ENCODE measurements at regions not wholly inside any gene's neighbourhood (a gene's known extent, or its start where the extent isn't known, plus 50 kb on each side); places are given as distances from the start of the nearest gene placed in this dataset.

GRCh38 chr20:39640147-39640546 is 678.0 kb downstream of the DHX35 start:
- TF ChIP-seq EZH2 (IDR thresholded peaks at IDR 0.05; ENCODE audit: borderline replicate concordance), result no peak
- TF ChIP-seq, protein P1, sequence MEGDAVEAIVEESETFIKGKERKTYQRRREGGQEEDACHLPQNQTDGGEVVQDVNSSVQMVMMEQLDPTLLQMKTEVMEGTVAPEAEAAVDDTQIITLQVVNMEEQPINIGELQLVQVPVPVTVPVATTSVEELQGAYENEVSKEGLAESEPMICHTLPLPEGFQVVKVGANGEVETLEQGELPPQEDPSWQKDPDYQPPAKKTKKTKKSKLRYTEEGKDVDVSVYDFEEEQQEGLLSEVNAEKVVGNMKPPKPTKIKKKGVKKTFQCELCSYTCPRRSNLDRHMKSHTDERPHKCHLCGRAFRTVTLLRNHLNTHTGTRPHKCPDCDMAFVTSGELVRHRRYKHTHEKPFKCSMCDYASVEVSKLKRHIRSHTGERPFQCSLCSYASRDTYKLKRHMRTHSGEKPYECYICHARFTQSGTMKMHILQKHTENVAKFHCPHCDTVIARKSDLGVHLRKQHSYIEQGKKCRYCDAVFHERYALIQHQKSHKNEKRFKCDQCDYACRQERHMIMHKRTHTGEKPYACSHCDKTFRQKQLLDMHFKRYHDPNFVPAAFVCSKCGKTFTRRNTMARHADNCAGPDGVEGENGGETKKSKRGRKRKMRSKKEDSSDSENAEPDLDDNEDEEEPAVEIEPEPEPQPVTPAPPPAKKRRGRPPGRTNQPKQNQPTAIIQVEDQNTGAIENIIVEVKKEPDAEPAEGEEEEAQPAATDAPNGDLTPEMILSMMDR (IDR thresholded peaks at IDR 0.05; ENCODE audit: poor library complexity), result no peak
